ENCODE measurements at regions not wholly inside any gene's neighbourhood (a gene's known extent, or its start where the extent isn't known, plus 50 kb on each side); places are given as distances from the start of the nearest gene placed in this dataset.

DNA sequence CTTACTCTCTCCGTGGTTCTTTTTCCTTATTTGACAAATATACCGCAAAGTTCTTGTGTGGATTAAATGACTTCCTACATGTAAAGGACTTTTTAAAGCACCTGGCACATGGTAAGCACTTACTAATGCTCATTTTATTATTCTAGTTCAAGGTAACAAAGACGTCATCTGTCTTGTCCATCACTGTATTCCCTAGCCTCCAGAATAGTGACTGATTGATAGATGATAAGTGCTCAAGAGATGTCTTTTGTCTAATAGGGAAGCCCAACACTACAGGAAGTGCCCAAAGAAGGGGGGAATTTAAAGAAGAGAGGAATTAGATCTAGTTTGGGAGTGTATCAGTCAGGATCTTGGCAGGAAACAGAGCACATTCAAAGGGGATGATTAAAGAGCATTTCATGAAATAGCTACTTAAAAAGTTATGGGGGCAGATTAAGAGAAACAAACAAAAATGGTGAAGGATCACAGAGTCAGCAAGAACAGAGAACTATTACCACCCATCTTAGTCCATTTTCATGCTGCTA, 151.9 kb downstream of the GXYLT1 start:
- no peak for TF ChIP-seq FOXK1 (CRISPR knock-in tag; IDR thresholded peaks at IDR 0.05)
- TF ChIP-seq ZBTB21 (CRISPR knock-in tag; IDR thresholded peaks at IDR 0.05; ENCODE audit: borderline replicate concordance): no peak
- TF ChIP-seq ELF4 (CRISPR knock-in tag; IDR thresholded peaks at IDR 0.05; ENCODE audit: low read depth): no peak
- TF ChIP-seq, protein P1, sequence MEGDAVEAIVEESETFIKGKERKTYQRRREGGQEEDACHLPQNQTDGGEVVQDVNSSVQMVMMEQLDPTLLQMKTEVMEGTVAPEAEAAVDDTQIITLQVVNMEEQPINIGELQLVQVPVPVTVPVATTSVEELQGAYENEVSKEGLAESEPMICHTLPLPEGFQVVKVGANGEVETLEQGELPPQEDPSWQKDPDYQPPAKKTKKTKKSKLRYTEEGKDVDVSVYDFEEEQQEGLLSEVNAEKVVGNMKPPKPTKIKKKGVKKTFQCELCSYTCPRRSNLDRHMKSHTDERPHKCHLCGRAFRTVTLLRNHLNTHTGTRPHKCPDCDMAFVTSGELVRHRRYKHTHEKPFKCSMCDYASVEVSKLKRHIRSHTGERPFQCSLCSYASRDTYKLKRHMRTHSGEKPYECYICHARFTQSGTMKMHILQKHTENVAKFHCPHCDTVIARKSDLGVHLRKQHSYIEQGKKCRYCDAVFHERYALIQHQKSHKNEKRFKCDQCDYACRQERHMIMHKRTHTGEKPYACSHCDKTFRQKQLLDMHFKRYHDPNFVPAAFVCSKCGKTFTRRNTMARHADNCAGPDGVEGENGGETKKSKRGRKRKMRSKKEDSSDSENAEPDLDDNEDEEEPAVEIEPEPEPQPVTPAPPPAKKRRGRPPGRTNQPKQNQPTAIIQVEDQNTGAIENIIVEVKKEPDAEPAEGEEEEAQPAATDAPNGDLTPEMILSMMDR (IDR thresholded peaks at IDR 0.05): no peak
- TF ChIP-seq, protein P2, sequence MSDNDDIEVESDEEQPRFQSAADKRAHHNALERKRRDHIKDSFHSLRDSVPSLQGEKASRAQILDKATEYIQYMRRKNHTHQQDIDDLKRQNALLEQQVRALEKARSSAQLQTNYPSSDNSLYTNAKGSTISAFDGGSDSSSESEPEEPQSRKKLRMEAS (CRISPR knock-in tag; IDR thresholded peaks at IDR 0.05): no peak

Measured in WTC11 (cell line).